ENCODE measurements at regions not wholly inside any gene's neighbourhood (a gene's known extent, or its start where the extent isn't known, plus 50 kb on each side); places are given as distances from the start of the nearest gene placed in this dataset.

- TF ChIP-seq CTCF (IDR thresholded peaks at IDR 0.05): no peak
- TF ChIP-seq POLR2A (IDR thresholded peaks at IDR 0.05): no peak
Observed at GRCh38 chr16:64181271-64181925, 940.5 kb downstream of the CDH11 start.

All from thyroid gland (tissue), 4 donors.